Ishikawa (cell line): ENCODE measurements at regions not wholly inside any gene's neighbourhood (a gene's known extent, or its start where the extent isn't known, plus 50 kb on each side); places are given as distances from the start of the nearest gene placed in this dataset.

Experiments used
- CEBPB ChIP-seq: IDR thresholded peaks from 2 replicates; pipeline ENCODE4 v1.6.1; 2012
- CREB1 ChIP-seq: IDR thresholded peaks from 2 replicates; pipeline ENCODE4 v1.6.1; 2012; ENCODE audit warnings: low read depth
- EGR1 ChIP-seq: IDR thresholded peaks from 2 replicates; pipeline ENCODE4 v1.6.1; 2012
- EP300 ChIP-seq: IDR thresholded peaks from 2 replicates; pipeline ENCODE4 v1.6.1; 2012; ENCODE audit warnings: borderline replicate concordance
- FOXM1 ChIP-seq: IDR thresholded peaks from 2 replicates; pipeline ENCODE4 v1.6.1; 2012; ENCODE audit warnings: low read depth, borderline replicate concordance
- MAX ChIP-seq: IDR thresholded peaks from 2 replicates; pipeline ENCODE4 v1.6.1; 2012
- NFIC ChIP-seq: IDR thresholded peaks from 2 replicates; pipeline ENCODE4 v1.6.1; 2012
- RAD21 ChIP-seq: IDR thresholded peaks from 2 replicates; pipeline ENCODE4 v1.6.1; 2012; ENCODE audit warnings: low read depth
- REST ChIP-seq: IDR thresholded peaks from 2 replicates; pipeline ENCODE4 v1.6.1; 2012; ENCODE audit warnings: low read depth, mild to moderate bottlenecking
- TAF1 ChIP-seq: IDR thresholded peaks from 2 replicates; pipeline ENCODE4 v1.6.1; 2012; ENCODE audit warnings: low read depth, mild to moderate bottlenecking
- TCF12 ChIP-seq: IDR thresholded peaks from 2 replicates; pipeline ENCODE4 v1.6.1; 2012; ENCODE audit warnings: low read depth
- TEAD4 ChIP-seq: IDR thresholded peaks from 2 replicates; pipeline ENCODE4 v1.6.1; 2012
- USF1 ChIP-seq: IDR thresholded peaks from 2 replicates; pipeline ENCODE4 v1.6.1; 2012
- YY1 ChIP-seq: IDR thresholded peaks from 2 replicates; pipeline ENCODE4 v1.6.1; 2012; ENCODE audit warnings: low read depth
- ZBTB7A ChIP-seq: IDR thresholded peaks from 2 replicates; pipeline ENCODE4 v1.6.1; 2012; ENCODE audit warnings: low read depth

GRCh38 chr6:11462742-11463397, 74.7 kb upstream of the TMEM170B start:
- TF ChIP-seq YY1 (no peak), CREB1 (no peak)

- no peak for TF ChIP-seq CEBPB
Observed at GRCh38 chr6:11460837-11461661, 76.5 kb upstream of the TMEM170B start.

- TF ChIP-seq NFIC (no peak), ZBTB7A (no peak), TEAD4 (no peak)
Observed at GRCh38 chr6:11460001-11460668, 77.4 kb upstream of the TMEM170B start.

- no peak for TF ChIP-seq TEAD4
- TF ChIP-seq CEBPB = no peak
- TF ChIP-seq TCF12 = no peak
- no peak for TF ChIP-seq EGR1
- TF ChIP-seq MAX = no peak
- no peak for TF ChIP-seq ZBTB7A
- no peak for TF ChIP-seq FOXM1
- TF ChIP-seq TAF1 = no peak
- TF ChIP-seq CREB1 = no peak
- no peak for TF ChIP-seq EP300
- TF ChIP-seq REST = no peak
- no peak for TF ChIP-seq RAD21
- no peak for TF ChIP-seq YY1
- no peak for TF ChIP-seq NFIC
- TF ChIP-seq USF1 = no peak
Observed at GRCh38 chr6:11459079-11459610, 78.4 kb upstream of the TMEM170B start.

- no peak for TF ChIP-seq USF1
- no peak for TF ChIP-seq TCF12
- TF ChIP-seq CREB1 = no peak
- no peak for TF ChIP-seq YY1
- TF ChIP-seq CEBPB = no peak
- TF ChIP-seq FOXM1 = no peak
- TF ChIP-seq EGR1 = no peak
- TF ChIP-seq NFIC = no peak
- no peak for TF ChIP-seq RAD21
- no peak for TF ChIP-seq ZBTB7A
- TF ChIP-seq TAF1 = no peak
Observed at GRCh38 chr6:11458509-11458908, 79.0 kb upstream of the TMEM170B start.

- TF ChIP-seq NFIC = no peak
- TF ChIP-seq USF1 = no peak
- TF ChIP-seq TCF12 = no peak
- no peak for TF ChIP-seq TEAD4
- no peak for TF ChIP-seq YY1
- no peak for TF ChIP-seq MAX
- no peak for TF ChIP-seq EP300
Observed at GRCh38 chr6:11450037-11450436, 87.5 kb upstream of the TMEM170B start.

- TF ChIP-seq RAD21 = no peak
- TF ChIP-seq CEBPB = no peak
- TF ChIP-seq CREB1 = no peak
- TF ChIP-seq EP300 = no peak
- TF ChIP-seq NFIC = no peak
- no peak for TF ChIP-seq FOXM1
- no peak for TF ChIP-seq USF1
- TF ChIP-seq TAF1 = no peak
- no peak for TF ChIP-seq ZBTB7A
- no peak for TF ChIP-seq REST
- TF ChIP-seq YY1 = no peak
- TF ChIP-seq TCF12 = no peak
- TF ChIP-seq MAX = no peak
- no peak for TF ChIP-seq TEAD4
Observed at GRCh38 chr6:11449408-11449807, 88.1 kb upstream of the TMEM170B start.
